Liver (tissue), 8 donors: ENCODE measurements at regions not wholly inside any gene's neighbourhood (a gene's known extent, or its start where the extent isn't known, plus 50 kb on each side); places are given as distances from the start of the nearest gene placed in this dataset.

Experiments used
- DNase-seq: peaks from one replicate; pipeline ENCODE4 v3.0.0-alpha.2; 2017; ENCODE audit warnings: low spot score
- H3K27ac ChIP-seq, 2 donors: one replicate each; pipeline ENCODE4 v1.7.0; 2013; ENCODE audit warnings: inconsistent platforms in 2 of 2, low read length in 2 of 2, control low read depth in 1 of 2, low read depth in 1 of 2, mild to moderate bottlenecking in 1 of 2
- H3K27me3 ChIP-seq, 4 donors: one replicate each; pipeline versions ENCODE4 v1.6.1 to v1.7.0; 2013; ENCODE audit warnings: low read length in 3 of 4, inconsistent platforms in 1 of 4, mild to moderate bottlenecking in 1 of 4, moderate library complexity in 1 of 4; ENCODE audit not compliant: control insufficient read depth in 4 of 4, insufficient read depth in 4 of 4
- H3K36me3 ChIP-seq, 4 donors: one replicate each; pipeline versions ENCODE4 v1.6.1 to v1.7.0; 2013; ENCODE audit warnings: low read length in 3 of 4, mild to moderate bottlenecking in 3 of 4, low read depth in 1 of 4, moderate library complexity in 1 of 4; ENCODE audit not compliant: control insufficient read depth in 4 of 4, insufficient read depth in 3 of 4
- H3K4me1 ChIP-seq, 4 donors: one replicate each; pipeline versions ENCODE4 v1.6.1 to v1.7.0; 2013; ENCODE audit warnings: low read length in 3 of 4, mild to moderate bottlenecking in 3 of 4, moderate library complexity in 1 of 4; ENCODE audit not compliant: control insufficient read depth in 4 of 4, insufficient read depth in 4 of 4
- H3K4me3 ChIP-seq, 3 donors: one replicate each; pipeline versions ENCODE4 v1.6.1 to v1.7.0; 2013; ENCODE audit warnings: low read length in 3 of 3, control low read depth in 1 of 3, low read depth in 1 of 3, mild to moderate bottlenecking in 1 of 3
- H3K9ac ChIP-seq, 2 donors: one replicate each; pipeline ENCODE4 v1.7.0; 2013; ENCODE audit warnings: low read length in 2 of 2, mild to moderate bottlenecking in 2 of 2, moderate library complexity in 2 of 2, control low read depth in 1 of 2, low read depth in 1 of 2
- H3K9me3 ChIP-seq, 4 donors: one replicate each; pipeline versions ENCODE4 v1.6.1 to v1.7.0; 2013; ENCODE audit warnings: low read length in 3 of 4; ENCODE audit not compliant: control insufficient read depth in 4 of 4
- ATF3 ChIP-seq: IDR thresholded peaks from 2 replicates; pipeline ENCODE4 v1.6.1; 2016; ENCODE audit warnings: antibody characterized with exemption
- CTCF ChIP-seq: fragments of 150-350 bp; IDR thresholded peaks from 2 replicates; pipeline ENCODE4 v1.5.1; 2017; ENCODE audit warnings: improper control_type of control experiment, low read depth, low read length; ENCODE audit not compliant: missing input control
- EGR1 ChIP-seq, 2 donors: IDR thresholded peaks; 2 replicates each; pipeline ENCODE4 v1.6.1; 2016 to 2018; ENCODE audit warnings: antibody characterized with exemption in 2 of 2, low read depth in 2 of 2
- FOXA1 ChIP-seq: IDR thresholded peaks from 2 replicates; pipeline ENCODE4 v1.6.1; 2016; ENCODE audit warnings: antibody characterized with exemption
- FOXA2 ChIP-seq: IDR thresholded peaks from 2 replicates; pipeline ENCODE4 v1.6.1; 2016; ENCODE audit warnings: antibody characterized with exemption
- GABPA ChIP-seq, 2 donors: IDR thresholded peaks in 1 of 2; conservative IDR thresholded peaks in 1 of 2; 2 replicates each; pipeline ENCODE4 v1.6.1; 2016; ENCODE audit warnings: antibody characterized with exemption in 2 of 2, mild to moderate bottlenecking in 1 of 2, moderate library complexity in 1 of 2
- HNF4A ChIP-seq, 2 donors: conservative IDR thresholded peaks; 2 replicates each; pipeline ENCODE4 v1.6.1; 2016; ENCODE audit warnings: antibody characterized with exemption in 2 of 2, mild to moderate bottlenecking in 2 of 2
- HNF4G ChIP-seq: IDR thresholded peaks from 2 replicates; pipeline ENCODE4 v1.6.1; 2016; ENCODE audit warnings: antibody characterized with exemption
- JUND ChIP-seq, 2 donors: IDR thresholded peaks; 2 replicates each; pipeline ENCODE4 v1.6.1; 2016; ENCODE audit warnings: antibody characterized with exemption in 2 of 2
- MAX ChIP-seq: IDR thresholded peaks from 2 replicates; pipeline ENCODE4 v1.6.1; 2016; ENCODE audit warnings: antibody characterized with exemption
- NR2F2 ChIP-seq: IDR thresholded peaks from 2 replicates; pipeline ENCODE4 v1.6.1; 2016; ENCODE audit warnings: antibody characterized with exemption
- RAD21 ChIP-seq, 2 donors: IDR thresholded peaks; 2 replicates each; pipeline ENCODE4 v1.6.1; 2016; ENCODE audit warnings: antibody characterized with exemption in 2 of 2, mild to moderate bottlenecking in 2 of 2
- REST ChIP-seq: IDR thresholded peaks from 2 replicates; pipeline ENCODE4 v1.6.1; 2016; ENCODE audit warnings: antibody characterized with exemption, mild to moderate bottlenecking
- RXRA ChIP-seq, 2 donors: IDR thresholded peaks; 2 replicates each; pipeline ENCODE4 v1.6.1; 2017 to 2018; ENCODE audit warnings: antibody characterized with exemption in 2 of 2, mild to moderate bottlenecking in 1 of 2
- YY1 ChIP-seq: IDR thresholded peaks from 2 replicates; pipeline ENCODE4 v1.6.1; 2016; ENCODE audit warnings: antibody characterized with exemption, mild to moderate bottlenecking
- ZBTB33 ChIP-seq: IDR thresholded peaks from 2 replicates; pipeline ENCODE4 v1.6.1; 2016; ENCODE audit warnings: antibody characterized with exemption
- WGBS: extraction: QIAGEN DNeasy Blood & Tissue Kit; methylation state at CpG from one replicate; pipeline ENCODE4 v1.1.7; 2013; 5-methylcytosine and 5-hydroxymethylcytosine counted together
- donor health status: healthy.
- donor health status: healthy.
- donor health status: healthy.
- donor health status: healthy.
- donor health status: healthy.

GRCh38 chr11:121715405-121715804, 262.6 kb upstream of the SORL1-AS1 start:
- no peak overlapping the region for H3K4me3 ChIP-seq
- no peak for DNase-seq
- H3K4me1 ChIP-seq: no peaks in the 10 kb centered on the region
- 79% methylated on average over 4 of the region's 4 CpGs for WGBS
- H3K36me3 ChIP-seq: no peaks in the 10 kb centered on the region
- H3K27ac ChIP-seq: no peak overlapping the region
- H3K27me3 ChIP-seq: peaks cover 0 to 4% (median 2%) of the 10 kb centered on the region in 4 donors
- H3K9me3 ChIP-seq: no peaks in the 10 kb centered on the region
- no peak overlapping the region for H3K9ac ChIP-seq
- TF ChIP-seq HNF4G (no peak), RAD21 (IDR thresholded peaks at IDR 0.05) (no peak), JUND (IDR thresholded peaks at IDR 0.05) (no peak), REST (no peak), RXRA (IDR thresholded peaks at IDR 0.05) (no peak), EGR1 (IDR thresholded peaks at IDR 0.05; ENCODE audit: low read depth in 2 of 2) (no peak), ATF3 (no peak), FOXA2 (no peak)

- Histone ChIP-seq H3K9me3 (no peaks in the 10 kb centered on the region), H3K4me3 (no peak overlapping the region), H3K36me3 (no peaks in the 10 kb centered on the region), H3K9ac (no peak overlapping the region), H3K27ac (no peak overlapping the region), H3K4me1 (no peaks in the 10 kb centered on the region), H3K27me3 (peaks cover 0 to 4% (median 0%) of the 10 kb centered on the region in 4 donors)
- WGBS: 85% methylated on average over 3 of the region's 3 CpGs
- TF ChIP-seq MAX (no peak), FOXA2 (no peak), EGR1 (IDR thresholded peaks at IDR 0.05; ENCODE audit: low read depth in 2 of 2) (no peak), RAD21 (IDR thresholded peaks at IDR 0.05) (no peak)
- DNase-seq: no peak
Observed at GRCh38 chr11:121714351-121714750, 261.6 kb upstream of the SORL1-AS1 start.

- TF ChIP-seq NR2F2: no peak
- no peak for TF ChIP-seq CTCF
- no peak for TF ChIP-seq YY1
- TF ChIP-seq FOXA1: no peak
- TF ChIP-seq FOXA2: no peak
- no peak for TF ChIP-seq HNF4A (conservative IDR thresholded peaks at IDR 0.05)
- no peak for TF ChIP-seq MAX
- no peak for TF ChIP-seq ZBTB33
- no peak for TF ChIP-seq GABPA (IDR thresholded peaks at IDR 0.05 in 1 of 2, conservative IDR thresholded peaks at IDR 0.05 in 1 of 2)
- TF ChIP-seq ATF3: no peak
- no peak for TF ChIP-seq EGR1 (IDR thresholded peaks at IDR 0.05; ENCODE audit: low read depth in 2 of 2)
- no peak overlapping the region for H3K4me3 ChIP-seq
- H3K9me3 ChIP-seq: no peaks in the 10 kb centered on the region
- DNase-seq: no peak
- no peak overlapping the region for H3K27ac ChIP-seq
- H3K27me3 ChIP-seq: peaks cover 0 to 4% (median 0%) of the 10 kb centered on the region in 4 donors
- no peaks in the 10 kb centered on the region for H3K36me3 ChIP-seq
- 85% methylated on average over 1 of the region's 1 CpG for WGBS
- no peaks in the 10 kb centered on the region for H3K4me1 ChIP-seq
- no peak overlapping the region for H3K9ac ChIP-seq
Observed at GRCh38 chr11:121711939-121712338, 259.2 kb upstream of the SORL1-AS1 start.
